ENCODE measurements at regions not wholly inside any gene's neighbourhood (a gene's known extent, or its start where the extent isn't known, plus 50 kb on each side); places are given as distances from the start of the nearest gene placed in this dataset.

GRCh38 chr7:17054206-17054605, 172.4 kb upstream of the AGR3 start:
- DNase-seq: no peak

GRCh38 chr7:17054836-17055235, 173.1 kb upstream of the AGR3 start:
- no peak for DNase-seq

- DNase-seq: no peak
These were observed 173.8 kb upstream of the AGR3 start for GRCh38 chr7:17055596-17055995.

- no peak for DNase-seq
These were observed 174.8 kb upstream of the AGR3 start for GRCh38 chr7:17056491-17057142.

GRCh38 chr7:17057143-17057509, 175.3 kb upstream of the AGR3 start:
- DNase-seq: no peak

- no peak for DNase-seq
These were observed 176.8 kb upstream of the AGR3 start for GRCh38 chr7:17058568-17058967.

GRCh38 chr7:17060051-17060450, 178.3 kb upstream of the AGR3 start:
- DNase-seq: no peak

- no peak for DNase-seq
These were observed 179.7 kb upstream of the AGR3 start for GRCh38 chr7:17061443-17061842.

- DNase-seq: no peak
These were observed 180.6 kb upstream of the AGR3 start for GRCh38 chr7:17062151-17063044.

- DNase-seq: no peak
These were observed 181.2 kb upstream of the AGR3 start for GRCh38 chr7:17063045-17063383.

- no peak for DNase-seq
These were observed 185.9 kb upstream of the AGR3 start for GRCh38 chr7:17067691-17068090.

GRCh38 chr7:17069146-17069545, 187.4 kb upstream of the AGR3 start:
- no peak for DNase-seq

- DNase-seq: no peak
These were observed 188.5 kb upstream of the AGR3 start for GRCh38 chr7:17070231-17070708.

GRCh38 chr7:17071866-17072265, 190.1 kb upstream of the AGR3 start:
- no peak for DNase-seq

GRCh38 chr7:17075601-17076255, 193.9 kb upstream of the AGR3 start:
- no peak for DNase-seq

GRCh38 chr7:17078298-17078697, 196.5 kb upstream of the AGR3 start:
- DNase-seq: no peak

- DNase-seq: no peak
These were observed 201.8 kb upstream of the AGR3 start for GRCh38 chr7:17083392-17084165.

- no peak for DNase-seq
These were observed 202.3 kb upstream of the AGR3 start for GRCh38 chr7:17084166-17084475.

- no peak for DNase-seq
These were observed 203.4 kb upstream of the AGR3 start for GRCh38 chr7:17085186-17085585.

GRCh38 chr7:17086403-17086802, 204.6 kb upstream of the AGR3 start:
- DNase-seq: no peak

- DNase-seq: no peak
These were observed 207.7 kb upstream of the AHR start for GRCh38 chr7:17090751-17091150.

GRCh38 chr7:17093461-17093860, 205.0 kb upstream of the AHR start:
- DNase-seq: no peak

GRCh38 chr7:17094963-17095574, 203.4 kb upstream of the AHR start:
- no peak for DNase-seq

Measured in NCI-H2227 treated with DMSO at 0.1 percent for 48 hours (cell line).